Keratinocyte (primary cell): ENCODE measurements at regions not wholly inside any gene's neighbourhood (a gene's known extent, or its start where the extent isn't known, plus 50 kb on each side); places are given as distances from the start of the nearest gene placed in this dataset.

Experiments
- DNase-seq: peaks from one replicate; pipeline ENCODE4 v3.0.0-alpha.2; 2011; ENCODE audit warnings: low read depth, missing footprints, low spot score
- FAIRE-seq: peaks from 2 replicates; lab custom pipeline; 2011; peaks lifted over from hg19 to GRCh38; lab: Jason Lieb, UNC
- H2AFZ ChIP-seq: 2 replicates; pipeline ENCODE4 v1.6.0; 2012; ENCODE audit warnings: low read length, control low read depth, inconsistent platforms; ENCODE audit not compliant: control insufficient read depth
- H3K27ac ChIP-seq: 2 replicates; pipeline ENCODE4 v1.5.1; 2011; ENCODE audit warnings: low read length; ENCODE audit not compliant: control insufficient read depth, insufficient read depth
- H3K27me3 ChIP-seq: 3 replicates; pipeline ENCODE4 v1.6.0; 2011; ENCODE audit warnings: low read length; ENCODE audit not compliant: control insufficient read depth, insufficient read depth; ENCODE audit errors: extremely low read depth
- H3K36me3 ChIP-seq, 2 experiments: 2 replicates in 1 of 2; 3 replicates in 1 of 2; pipeline ENCODE4 v1.5.1; 2011; ENCODE audit warnings: low read length in 2 of 2, mild to moderate bottlenecking in 1 of 2; ENCODE audit not compliant: control insufficient read depth in 2 of 2, insufficient read depth in 2 of 2; ENCODE audit errors: extremely low read depth in 1 of 2
- H3K4me1 ChIP-seq: 3 replicates; pipeline ENCODE4 v1.5.1; 2011; ENCODE audit warnings: low read length; ENCODE audit not compliant: control insufficient read depth, insufficient read depth; ENCODE audit errors: extremely low read depth
- H3K4me2 ChIP-seq: 3 replicates; pipeline ENCODE4 v1.6.0; 2011; ENCODE audit warnings: low read depth, low read length; ENCODE audit not compliant: control insufficient read depth, insufficient read depth; ENCODE audit errors: extremely low read depth
- H3K4me3 ChIP-seq, 3 experiments: fragments of 200-600 bp in 1 of 3; sonication (generic) in 1 of 3; 2 replicates in 2 of 3; 3 replicates in 1 of 3; pipeline ENCODE4 v1.5.1; 2011 to 2016; ENCODE audit warnings: low read length in 3 of 3, mild to moderate bottlenecking in 3 of 3, control low read depth in 2 of 3, inconsistent platforms in 1 of 3, low read depth in 1 of 3, mixed read lengths in 1 of 3, mixed run types in 1 of 3, moderate library complexity in 1 of 3; ENCODE audit not compliant: control insufficient read depth in 2 of 3, insufficient read depth in 2 of 3; ENCODE audit errors: extremely low read depth in 1 of 3
- H3K79me2 ChIP-seq: 2 replicates; pipeline ENCODE4 v1.6.0; 2012; ENCODE audit warnings: low read length; ENCODE audit not compliant: control insufficient read depth, insufficient read depth
- H3K9ac ChIP-seq: 3 replicates; pipeline ENCODE4 v1.6.0; 2011; ENCODE audit warnings: low read length; ENCODE audit not compliant: control insufficient read depth, insufficient read depth; ENCODE audit errors: extremely low read depth
- H3K9me1 ChIP-seq: 3 replicates; pipeline ENCODE4 v1.6.0; 2011; ENCODE audit warnings: low read length; ENCODE audit not compliant: control insufficient read depth, insufficient read depth; ENCODE audit errors: extremely low read depth
- H3K9me3 ChIP-seq: 2 replicates; pipeline ENCODE4 v1.5.1; 2012; ENCODE audit warnings: low read depth, low read length; ENCODE audit not compliant: control insufficient read depth
- H4K20me1 ChIP-seq: 3 replicates; pipeline ENCODE4 v1.6.0; 2011; ENCODE audit warnings: low read length; ENCODE audit not compliant: control insufficient read depth, insufficient read depth; ENCODE audit errors: extremely low read depth
- EZH2 ChIP-seq: IDR thresholded peaks from one replicate; pipeline ENCODE4 v1.6.1; 2012; ENCODE audit warnings: inconsistent platforms, mild to moderate bottlenecking, low read length, moderate library complexity
- dilution Hi-C: fragments of 300-500 bp; cut with MboI; formaldehyde crosslinking; loops from one replicate; pipeline ENCODE4 v1.7.0; 2020; ENCODE audit warnings: low sequenced_read_pairs; ENCODE audit not compliant: extremely low pct_ligation_motif_present
- TF ChIP-seq, protein P1 (sequence below), 3 experiments: IDR thresholded peaks in 1 of 3; conservative IDR thresholded peaks in 1 of 3; optimal IDR thresholded peaks in 1 of 3; 2 replicates in 2 of 3; 3 replicates in 1 of 3; pipeline versions ENCODE3 to v1.5.1; 2011; ENCODE audit warnings: low read length in 3 of 3, mild to moderate bottlenecking in 3 of 3, moderate library complexity in 2 of 3, control low read depth in 1 of 3, inconsistent platforms in 1 of 3; ENCODE audit not compliant: insufficient read depth in 2 of 3; ENCODE audit errors: extremely low read depth in 1 of 3

DNA sequence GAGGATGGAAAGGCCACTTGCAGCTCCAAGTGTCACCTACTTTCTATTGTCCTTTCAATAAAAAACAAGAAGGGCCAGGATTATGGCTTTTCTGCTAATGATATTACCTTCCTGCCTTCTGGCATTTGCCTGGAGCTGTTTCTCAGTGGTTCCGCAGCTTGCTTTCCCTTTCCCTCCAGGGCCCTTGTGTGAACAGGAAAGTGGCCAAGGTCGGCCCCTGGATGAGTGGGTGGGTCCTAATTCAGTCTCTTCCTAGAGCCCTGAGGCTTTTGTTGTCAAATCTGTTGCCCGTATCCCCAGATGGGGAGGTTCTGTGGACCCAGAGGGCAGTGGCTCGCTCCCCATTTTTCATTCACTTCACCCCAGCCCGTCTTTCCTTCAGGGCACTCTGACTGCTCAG lies 64.2 kb upstream of the UMPS start:
- Histone ChIP-seq H4K20me1 (no peaks in the 10 kb centered on the region), H3K36me3 (no peaks in the 10 kb centered on the region), H3K4me1 (peaks cover 3% of the 10 kb centered on the region), H3K4me2 (no peak overlapping the region), H3K9ac (no peak overlapping the region), H3K27me3 (no peaks in the 10 kb centered on the region), H3K4me3 (no peak overlapping the region), H2AFZ (no peak overlapping the region), H3K27ac (no peak overlapping the region), H3K9me3 (no peaks in the 10 kb centered on the region), H3K9me1 (no peaks in the 10 kb centered on the region), H3K79me2 (no peaks in the 10 kb centered on the region)
- FAIRE-seq (no peak), DNase-seq (no peak)
- dilution Hi-C loops: no loop called here
- TF ChIP-seq EZH2: no peak
- TF ChIP-seq, protein P1, sequence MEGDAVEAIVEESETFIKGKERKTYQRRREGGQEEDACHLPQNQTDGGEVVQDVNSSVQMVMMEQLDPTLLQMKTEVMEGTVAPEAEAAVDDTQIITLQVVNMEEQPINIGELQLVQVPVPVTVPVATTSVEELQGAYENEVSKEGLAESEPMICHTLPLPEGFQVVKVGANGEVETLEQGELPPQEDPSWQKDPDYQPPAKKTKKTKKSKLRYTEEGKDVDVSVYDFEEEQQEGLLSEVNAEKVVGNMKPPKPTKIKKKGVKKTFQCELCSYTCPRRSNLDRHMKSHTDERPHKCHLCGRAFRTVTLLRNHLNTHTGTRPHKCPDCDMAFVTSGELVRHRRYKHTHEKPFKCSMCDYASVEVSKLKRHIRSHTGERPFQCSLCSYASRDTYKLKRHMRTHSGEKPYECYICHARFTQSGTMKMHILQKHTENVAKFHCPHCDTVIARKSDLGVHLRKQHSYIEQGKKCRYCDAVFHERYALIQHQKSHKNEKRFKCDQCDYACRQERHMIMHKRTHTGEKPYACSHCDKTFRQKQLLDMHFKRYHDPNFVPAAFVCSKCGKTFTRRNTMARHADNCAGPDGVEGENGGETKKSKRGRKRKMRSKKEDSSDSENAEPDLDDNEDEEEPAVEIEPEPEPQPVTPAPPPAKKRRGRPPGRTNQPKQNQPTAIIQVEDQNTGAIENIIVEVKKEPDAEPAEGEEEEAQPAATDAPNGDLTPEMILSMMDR (optimal IDR thresholded peaks at IDR 0.05 in 1 of 3, IDR thresholded peaks at IDR 0.05 in 1 of 3, conservative IDR thresholded peaks at IDR 0.05 in 1 of 3; ENCODE audit: extremely low read depth in 1 of 3, insufficient read depth in 2 of 3, low read length in 3 of 3): no peak

DNA sequence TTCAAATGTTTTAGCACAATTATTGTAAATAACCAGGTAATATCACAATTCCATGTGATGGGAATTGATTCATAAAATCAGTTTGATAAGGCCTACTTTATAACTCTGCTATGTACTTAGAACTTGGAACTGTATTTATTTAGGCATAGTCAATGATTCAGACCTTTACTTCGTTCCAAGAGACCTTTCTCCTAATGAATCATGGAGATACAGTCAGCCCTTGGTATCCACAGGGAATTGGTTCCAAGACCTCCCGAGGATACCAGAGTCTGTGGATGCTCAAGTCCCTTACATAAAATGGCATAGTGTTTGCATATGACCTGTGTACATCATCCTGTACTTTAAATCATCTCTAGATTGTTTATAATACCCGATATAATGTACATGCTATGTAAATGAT lies 60.8 kb upstream of the UMPS start:
- Histone ChIP-seq H3K9ac (no peak overlapping the region), H3K27ac (no peak overlapping the region), H3K9me3 (no peaks in the 10 kb centered on the region), H4K20me1 (no peaks in the 10 kb centered on the region), H3K4me1 (no peaks in the 10 kb centered on the region), H3K4me2 (no peak overlapping the region), H2AFZ (no peak overlapping the region), H3K9me1 (no peaks in the 10 kb centered on the region), H3K4me3 (no peak overlapping the region), H3K79me2 (no peaks in the 10 kb centered on the region), H3K27me3 (no peaks in the 10 kb centered on the region), H3K36me3 (no peaks in the 10 kb centered on the region)
- no peak for TF ChIP-seq EZH2
- TF ChIP-seq, protein P1 (optimal IDR thresholded peaks at IDR 0.05 in 1 of 3, IDR thresholded peaks at IDR 0.05 in 1 of 3, conservative IDR thresholded peaks at IDR 0.05 in 1 of 3; ENCODE audit: extremely low read depth in 1 of 3, insufficient read depth in 2 of 3, low read length in 3 of 3): no peak
- FAIRE-seq (peak; percentile 5), DNase-seq (no peak)
- dilution Hi-C loops: no loop called here
